GM06990 (cell line): ENCODE measurements at regions not wholly inside any gene's neighbourhood (a gene's known extent, or its start where the extent isn't known, plus 50 kb on each side); places are given as distances from the start of the nearest gene placed in this dataset.

Experiments used
- DNase-seq: peaks from one replicate; pipeline ENCODE4 v3.0.0-alpha.2; 2011; ENCODE audit not compliant: insufficient read length; ENCODE audit errors: extremely low read depth
- H3K27me3 ChIP-seq: replicated peaks from 2 replicates; pipeline ENCODE4 v1.6.0; 2011; ENCODE audit warnings: low read length; ENCODE audit not compliant: control insufficient read depth, insufficient read depth
- H3K36me3 ChIP-seq: 2 replicates; pipeline ENCODE4 v1.5.1; 2011; ENCODE audit warnings: low read length; ENCODE audit not compliant: control insufficient read depth, insufficient read depth
- H3K4me3 ChIP-seq: replicated peaks from 2 replicates; pipeline ENCODE4 v1.5.1; 2011; ENCODE audit warnings: low read depth, mild to moderate bottlenecking, control low read depth, low read length
- TF ChIP-seq, protein P1 (sequence below): IDR thresholded peaks from 2 replicates; pipeline ENCODE4 v1.5.1; 2011; ENCODE audit warnings: low read length, control low read depth, mild to moderate bottlenecking, inconsistent platforms; ENCODE audit not compliant: insufficient read depth, poor library complexity, severe bottlenecking

DNA sequence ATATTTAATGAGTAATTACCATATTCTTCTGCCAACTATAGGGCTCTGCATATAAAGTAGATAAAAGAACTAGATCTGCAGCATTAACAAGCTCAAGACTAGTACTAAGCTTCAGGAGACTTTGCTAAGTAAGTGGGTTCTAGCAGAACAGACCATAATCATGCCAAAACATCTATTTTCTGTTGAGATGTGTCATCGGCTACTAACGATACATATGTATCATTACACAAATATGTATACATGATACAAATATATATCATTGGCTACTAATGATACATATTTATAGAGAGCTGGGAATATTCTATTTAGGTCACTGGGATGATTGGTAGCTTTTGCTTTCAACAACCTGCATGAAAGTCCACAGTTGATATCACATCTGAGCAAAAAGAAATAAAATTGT, 185.8 kb upstream of the DCBLD2 start:
- Histone ChIP-seq H3K4me3 (no peak overlapping the region), H3K27me3 (no peaks in the 10 kb centered on the region), H3K36me3 (no peaks in the 10 kb centered on the region)
- TF ChIP-seq, protein P1, sequence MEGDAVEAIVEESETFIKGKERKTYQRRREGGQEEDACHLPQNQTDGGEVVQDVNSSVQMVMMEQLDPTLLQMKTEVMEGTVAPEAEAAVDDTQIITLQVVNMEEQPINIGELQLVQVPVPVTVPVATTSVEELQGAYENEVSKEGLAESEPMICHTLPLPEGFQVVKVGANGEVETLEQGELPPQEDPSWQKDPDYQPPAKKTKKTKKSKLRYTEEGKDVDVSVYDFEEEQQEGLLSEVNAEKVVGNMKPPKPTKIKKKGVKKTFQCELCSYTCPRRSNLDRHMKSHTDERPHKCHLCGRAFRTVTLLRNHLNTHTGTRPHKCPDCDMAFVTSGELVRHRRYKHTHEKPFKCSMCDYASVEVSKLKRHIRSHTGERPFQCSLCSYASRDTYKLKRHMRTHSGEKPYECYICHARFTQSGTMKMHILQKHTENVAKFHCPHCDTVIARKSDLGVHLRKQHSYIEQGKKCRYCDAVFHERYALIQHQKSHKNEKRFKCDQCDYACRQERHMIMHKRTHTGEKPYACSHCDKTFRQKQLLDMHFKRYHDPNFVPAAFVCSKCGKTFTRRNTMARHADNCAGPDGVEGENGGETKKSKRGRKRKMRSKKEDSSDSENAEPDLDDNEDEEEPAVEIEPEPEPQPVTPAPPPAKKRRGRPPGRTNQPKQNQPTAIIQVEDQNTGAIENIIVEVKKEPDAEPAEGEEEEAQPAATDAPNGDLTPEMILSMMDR: no peak
- no peak for DNase-seq

DNA sequence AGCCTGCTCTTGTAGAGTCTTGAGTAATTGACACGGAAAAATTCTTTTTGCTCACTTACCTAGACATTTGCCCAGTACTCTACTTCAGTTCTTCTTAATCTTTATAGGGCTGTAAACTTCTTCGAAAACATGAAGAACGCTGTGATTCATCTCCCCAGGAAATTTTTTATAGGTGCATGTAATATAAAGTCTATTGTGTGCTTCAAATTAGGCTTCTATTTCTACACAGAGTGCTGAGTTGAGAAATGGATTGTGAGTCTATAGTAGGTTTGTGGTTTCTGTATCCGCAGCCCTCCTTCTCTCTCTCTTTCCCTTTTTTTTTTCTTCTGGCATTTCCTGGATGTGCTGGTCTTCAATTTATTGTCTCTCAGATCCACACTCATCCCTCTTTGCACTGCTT, 183.3 kb upstream of the DCBLD2 start:
- Histone ChIP-seq H3K27me3 (no peaks in the 10 kb centered on the region), H3K4me3 (no peak overlapping the region), H3K36me3 (no peaks in the 10 kb centered on the region)
- TF ChIP-seq, protein P1: no peak
- DNase-seq: no peak

DNA sequence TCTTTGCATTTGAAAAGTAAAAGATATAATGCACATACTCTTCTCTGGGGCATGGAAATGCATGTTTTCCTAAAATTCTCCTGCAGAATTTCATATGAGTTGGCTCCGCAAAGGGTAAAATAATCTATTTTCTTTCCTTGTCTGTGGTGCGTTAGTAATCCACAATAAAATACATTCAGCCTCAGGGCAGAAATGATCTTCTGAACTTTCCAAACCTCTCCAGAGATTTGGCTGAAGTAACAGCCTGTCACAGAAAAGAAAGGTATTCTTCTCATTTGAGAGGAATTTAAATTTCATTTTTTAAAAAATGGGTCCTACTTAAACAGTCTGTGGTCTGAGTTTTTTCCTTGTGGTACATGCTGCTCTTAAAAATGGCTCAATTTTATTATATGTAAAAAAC, 182.7 kb upstream of the DCBLD2 start:
- no peak for DNase-seq
- TF ChIP-seq, protein P1: no peak
- Histone ChIP-seq H3K4me3 (no peak overlapping the region), H3K27me3 (no peaks in the 10 kb centered on the region), H3K36me3 (no peaks in the 10 kb centered on the region)

DNA sequence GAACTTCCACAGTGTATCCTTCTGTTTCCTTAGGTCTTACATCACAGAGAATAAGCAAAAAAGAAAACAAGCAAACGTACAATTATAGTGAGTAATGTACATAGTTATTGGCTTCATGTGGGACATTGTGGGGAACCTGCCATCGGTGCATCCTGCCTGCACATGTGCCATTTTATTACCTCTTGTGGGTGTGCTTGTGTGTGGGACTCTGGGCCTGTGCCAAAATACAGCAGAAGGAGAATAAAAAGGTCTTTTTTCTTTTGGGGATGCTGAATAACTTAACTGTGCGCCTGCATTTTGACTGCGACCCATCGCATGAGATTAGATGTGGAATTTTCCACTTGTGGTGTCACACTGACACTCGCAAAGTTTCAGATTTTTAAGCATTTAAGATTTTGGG, 169.6 kb upstream of the DCBLD2 start:
- DNase-seq: no peak
- Histone ChIP-seq H3K36me3 (no peaks in the 10 kb centered on the region), H3K4me3 (no peak overlapping the region), H3K27me3 (no peaks in the 10 kb centered on the region)
- TF ChIP-seq, protein P1: no peak

DNA sequence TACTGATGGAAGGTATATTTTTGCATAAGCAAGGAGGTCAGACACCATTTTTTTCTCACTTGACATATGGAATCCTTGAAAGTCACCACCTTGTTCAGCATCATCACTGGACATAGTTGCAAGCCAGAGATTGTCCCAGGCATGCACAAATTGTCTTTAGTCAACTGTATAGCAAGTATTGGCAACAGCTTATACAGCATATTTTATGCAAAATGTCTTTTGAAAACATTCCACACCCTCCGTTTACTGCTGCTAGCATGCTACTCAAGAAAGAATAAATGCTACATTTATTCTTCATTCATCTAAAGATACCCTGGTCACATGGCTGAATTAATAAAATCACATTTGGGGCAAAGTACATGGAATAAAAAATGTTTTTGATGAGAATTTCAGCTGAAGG, 168.5 kb upstream of the DCBLD2 start:
- no peak for DNase-seq
- TF ChIP-seq, protein P1: no peak
- Histone ChIP-seq H3K36me3 (no peaks in the 10 kb centered on the region), H3K4me3 (no peak overlapping the region), H3K27me3 (no peaks in the 10 kb centered on the region)

DNA sequence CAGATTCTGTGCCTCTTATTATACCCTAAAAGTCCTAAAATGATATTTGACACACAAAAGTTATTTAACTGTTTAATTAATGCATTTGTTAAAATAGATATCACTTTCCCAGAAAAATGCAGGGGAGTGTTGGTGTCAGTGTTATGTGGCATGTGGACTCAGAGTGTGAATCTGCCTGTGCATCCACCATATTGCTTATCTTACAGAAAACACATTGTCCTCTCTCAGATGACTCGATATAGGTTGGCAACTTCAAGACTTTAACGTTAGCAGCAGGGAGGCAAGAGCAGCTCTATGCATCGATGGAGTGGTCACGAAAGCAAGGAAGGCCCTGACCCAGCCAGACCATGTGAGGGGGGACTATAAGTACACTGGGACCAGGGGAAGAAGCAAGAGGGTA, 165.4 kb upstream of the DCBLD2 start:
- H3K27me3 ChIP-seq: no peaks in the 10 kb centered on the region
- no peak overlapping the region for H3K4me3 ChIP-seq
- H3K36me3 ChIP-seq: no peaks in the 10 kb centered on the region
- DNase-seq: no peak
- TF ChIP-seq, protein P1: no peak
